ENCODE measurements at regions not wholly inside any gene's neighbourhood (a gene's known extent, or its start where the extent isn't known, plus 50 kb on each side); places are given as distances from the start of the nearest gene placed in this dataset.

DNA sequence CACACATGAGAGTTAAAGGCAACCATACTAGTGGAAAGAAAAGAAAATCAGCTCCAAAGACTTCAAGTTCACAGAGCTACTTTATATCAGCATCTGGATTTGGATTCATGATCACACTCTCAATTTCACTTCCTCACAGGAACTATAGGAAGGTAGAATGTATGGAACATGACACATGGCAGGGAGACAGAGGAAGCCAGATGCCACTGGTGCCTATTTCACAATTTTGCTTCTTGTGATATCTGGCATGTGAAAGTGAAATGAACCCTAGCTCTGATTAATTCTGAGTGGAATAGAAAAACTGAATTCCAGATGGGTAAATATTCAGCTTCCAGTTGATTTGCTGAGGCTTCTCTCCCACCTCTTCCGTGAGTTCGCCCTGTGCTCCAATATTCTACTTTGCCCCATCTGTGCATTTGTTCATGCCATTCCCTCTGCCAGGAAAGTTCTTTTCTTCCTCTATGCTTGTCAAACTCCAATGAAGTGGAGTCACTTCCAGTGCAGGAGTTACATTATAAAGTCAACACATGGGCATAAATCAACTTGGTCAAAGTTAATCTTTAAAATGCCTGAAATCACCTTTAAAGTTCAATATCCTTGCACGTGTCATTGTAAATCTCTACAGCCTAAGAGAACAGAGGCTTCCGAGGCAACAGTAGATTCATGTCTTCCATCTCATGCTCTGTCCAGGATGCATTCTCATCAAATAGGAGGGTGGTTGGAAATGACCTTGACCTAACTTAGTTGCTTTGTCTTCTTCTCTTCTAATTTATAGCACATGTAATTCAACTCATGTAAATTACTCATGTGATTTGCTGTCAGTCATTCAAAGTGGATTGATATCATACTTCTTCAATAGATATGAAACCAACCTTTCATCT, 275.3 kb downstream of the HIVEP2 start:
- no peak overlapping the region for H3K9ac ChIP-seq (ENCODE audit: low read depth, low read length)
- H3K36me3 ChIP-seq (ENCODE audit: insufficient read depth, low read length): no peaks in the 10 kb centered on the region
- H3K4me1 ChIP-seq (ENCODE audit: insufficient read depth, low read length): peaks cover 4% of the 10 kb centered on the region; the same call in 1 of the 2 replicates
- peaks cover 6% of the 10 kb centered on the region; the same call in 1 of the 2 replicates for H3K9me3 ChIP-seq (ENCODE audit: control insufficient read depth, insufficient read depth, low read length)

DNA sequence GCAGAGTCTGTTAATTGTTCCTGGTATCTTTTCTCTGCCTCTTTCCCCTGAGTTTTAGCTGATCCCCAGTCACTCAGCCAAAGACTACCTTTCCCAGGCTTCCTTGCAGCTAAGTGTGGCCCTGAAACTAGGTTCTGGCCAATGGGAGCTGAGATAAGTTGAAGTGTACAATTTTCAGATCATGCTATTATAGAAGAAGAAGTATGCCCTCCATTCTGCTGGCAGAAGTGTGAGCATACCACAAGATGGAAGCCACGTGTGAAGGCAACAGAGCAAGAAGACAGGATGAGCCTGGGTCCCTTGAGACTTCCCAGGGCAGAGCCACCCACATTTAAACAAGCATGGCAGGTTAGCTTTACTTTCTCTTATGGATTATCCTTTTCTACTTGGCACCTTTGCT, 273.2 kb downstream of the HIVEP2 start:
- no peaks in the 10 kb centered on the region for H3K36me3 ChIP-seq (ENCODE audit: insufficient read depth, low read length)
- no peak overlapping the region for H3K9ac ChIP-seq (ENCODE audit: low read depth, low read length)
- H3K9me3 ChIP-seq (ENCODE audit: control insufficient read depth, insufficient read depth, low read length): peaks cover 3% of the 10 kb centered on the region; the same call in 1 of the 2 replicates
- H3K4me1 ChIP-seq (ENCODE audit: insufficient read depth, low read length): peaks cover 4% of the 10 kb centered on the region; the same call in 1 of the 2 replicates

DNA sequence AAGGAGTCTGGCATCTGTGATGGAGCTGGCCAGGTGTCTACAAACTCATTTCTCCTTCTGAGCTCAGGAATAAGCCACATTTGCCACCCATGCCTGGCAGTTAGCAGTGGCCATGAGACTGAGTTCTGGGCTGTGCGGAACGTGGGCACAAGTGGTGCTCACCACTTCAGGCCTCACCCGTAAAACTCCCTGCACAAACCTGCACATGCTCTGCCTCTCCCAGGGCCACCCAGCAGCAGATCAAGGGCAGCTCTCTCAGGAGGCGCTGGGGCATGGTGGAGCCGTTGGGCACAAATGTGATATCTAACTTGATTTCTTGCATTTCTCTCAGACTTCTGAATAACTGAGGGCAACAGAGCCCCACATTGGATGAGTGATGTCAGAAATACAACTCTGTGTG, 269.5 kb downstream of the HIVEP2 start:
- peaks cover 4% of the 10 kb centered on the region; the same call in 1 of the 2 replicates for H3K4me1 ChIP-seq (ENCODE audit: insufficient read depth, low read length)
- H3K9ac ChIP-seq (ENCODE audit: low read depth, low read length): no peak overlapping the region
- no peaks in the 10 kb centered on the region for H3K36me3 ChIP-seq (ENCODE audit: insufficient read depth, low read length)
- no peaks in the 10 kb centered on the region; the same call in 1 of the 2 replicates for H3K9me3 ChIP-seq (ENCODE audit: control insufficient read depth, insufficient read depth, low read length)

DNA sequence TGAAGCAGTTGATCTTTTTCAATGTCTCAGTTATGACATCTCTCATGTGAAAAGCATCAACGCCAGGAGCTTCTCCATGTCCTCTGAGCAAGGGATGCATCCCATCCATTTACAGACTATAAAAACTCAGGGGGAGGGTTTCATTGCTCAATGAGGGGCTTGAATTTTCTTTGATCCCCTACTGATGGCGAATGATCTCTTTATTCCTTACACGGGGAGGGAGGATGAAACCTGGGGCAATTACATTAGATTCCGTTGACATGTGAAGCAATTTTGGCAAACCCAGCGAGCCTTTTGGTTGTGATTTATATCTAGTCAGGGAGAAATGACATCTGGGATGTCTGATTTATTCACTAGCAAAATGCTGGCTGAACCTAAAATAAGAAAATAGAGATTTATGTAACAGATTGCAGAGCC, 268.9 kb downstream of the HIVEP2 start:
- H3K4me1 ChIP-seq (ENCODE audit: insufficient read depth, low read length): peaks cover 4% of the 10 kb centered on the region; the same call in 1 of the 2 replicates
- no peaks in the 10 kb centered on the region; the same call in 1 of the 2 replicates for H3K9me3 ChIP-seq (ENCODE audit: control insufficient read depth, insufficient read depth, low read length)
- no peak overlapping the region for H3K9ac ChIP-seq (ENCODE audit: low read depth, low read length)
- no peaks in the 10 kb centered on the region for H3K36me3 ChIP-seq (ENCODE audit: insufficient read depth, low read length)

DNA sequence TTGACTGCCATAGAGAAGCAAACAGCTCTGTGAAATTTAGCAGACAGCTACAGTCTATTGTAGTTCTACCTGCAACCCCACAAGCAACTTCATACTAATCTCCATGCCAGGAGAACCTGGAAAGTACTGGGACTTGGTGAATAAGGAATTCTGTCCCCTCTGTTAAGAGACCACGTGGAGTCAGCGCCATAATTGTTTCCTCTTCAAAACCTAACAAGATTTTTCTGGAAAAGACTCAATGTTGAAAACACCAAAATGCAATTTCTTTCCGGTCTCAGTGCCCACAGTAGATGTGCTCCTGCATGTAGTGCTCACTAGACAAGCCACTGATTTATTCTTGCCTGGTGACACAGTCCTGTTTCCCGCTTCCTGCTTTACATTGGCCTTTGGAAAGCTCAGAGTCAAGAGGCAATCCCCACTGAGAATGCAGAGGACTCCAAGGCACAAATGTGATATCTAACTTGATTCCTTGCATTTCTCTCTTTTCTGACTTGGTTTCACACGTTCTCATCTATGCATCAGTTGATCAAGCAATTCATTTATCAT, 268.3 kb downstream of the HIVEP2 start:
- H3K4me1 ChIP-seq (ENCODE audit: insufficient read depth, low read length): peaks cover 4% of the 10 kb centered on the region; the same call in 1 of the 2 replicates
- no peak overlapping the region for H3K9ac ChIP-seq (ENCODE audit: low read depth, low read length)
- no peaks in the 10 kb centered on the region; the same call in 1 of the 2 replicates for H3K9me3 ChIP-seq (ENCODE audit: control insufficient read depth, insufficient read depth, low read length)
- no peaks in the 10 kb centered on the region for H3K36me3 ChIP-seq (ENCODE audit: insufficient read depth, low read length)

DNA sequence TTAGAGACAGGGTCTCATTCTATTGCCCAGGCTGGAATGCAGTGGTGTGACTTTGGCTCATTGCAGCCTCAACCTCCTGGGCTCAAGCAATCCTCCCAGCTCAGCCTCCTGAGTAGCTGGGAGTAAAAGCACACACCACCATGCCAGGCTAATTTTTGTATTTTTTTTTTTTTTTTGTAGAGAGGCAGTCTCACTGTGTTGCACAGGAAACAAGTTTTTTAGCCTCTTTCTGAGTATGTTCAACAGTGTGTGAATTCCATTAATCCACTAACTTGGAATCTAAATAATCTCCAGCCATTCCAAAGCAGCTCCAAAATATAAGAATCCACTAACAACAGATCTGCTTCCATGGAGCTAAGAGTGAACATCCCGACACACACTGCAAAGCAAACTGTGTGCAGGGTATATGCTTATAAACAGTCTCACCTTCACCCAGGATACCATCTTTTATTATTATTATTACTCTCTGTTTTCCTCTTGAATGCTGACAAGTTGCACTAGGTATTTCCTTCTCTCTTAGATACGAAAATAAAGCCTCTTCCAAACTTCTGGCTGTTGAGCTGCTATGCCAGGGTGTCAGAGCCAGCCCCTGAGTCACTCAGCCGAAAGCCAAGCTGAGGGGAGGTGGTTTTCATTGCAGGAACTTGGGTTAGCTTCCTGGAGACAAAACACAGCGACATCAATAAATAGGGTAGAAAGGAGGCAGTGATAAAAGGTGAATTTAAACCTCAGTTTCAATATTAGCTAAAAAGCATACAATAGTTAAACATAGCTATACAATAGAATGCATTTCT, 264.9 kb downstream of the HIVEP2 start:
- H3K9ac ChIP-seq (ENCODE audit: low read depth, low read length): no peak overlapping the region
- no peaks in the 10 kb centered on the region for H3K4me1 ChIP-seq (ENCODE audit: insufficient read depth, low read length)
- no peaks in the 10 kb centered on the region; the same call in none of the 2 replicates for H3K9me3 ChIP-seq (ENCODE audit: control insufficient read depth, insufficient read depth, low read length)
- no peaks in the 10 kb centered on the region for H3K36me3 ChIP-seq (ENCODE audit: insufficient read depth, low read length)

DNA sequence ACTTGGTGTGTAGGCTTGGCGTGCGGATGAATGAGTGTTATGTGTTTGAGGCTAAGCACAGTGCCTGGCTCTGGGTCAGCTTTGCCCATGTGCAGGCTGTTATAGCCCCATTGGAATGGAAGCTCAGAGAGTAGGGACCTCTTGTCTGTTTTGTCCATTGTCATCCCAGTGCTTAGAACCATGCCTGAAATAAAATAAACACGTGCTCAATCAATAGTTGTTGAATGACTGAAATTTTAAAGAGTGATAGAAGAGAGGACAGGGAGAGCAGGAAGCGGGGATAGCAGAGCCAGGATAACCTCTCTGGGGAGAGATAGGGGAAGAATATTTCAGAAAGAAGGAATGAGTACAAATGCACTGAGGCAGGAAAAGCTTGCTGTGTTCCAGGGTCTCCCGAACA, 263.9 kb downstream of the HIVEP2 start:
- Histone ChIP-seq H3K4me1 (ENCODE audit: insufficient read depth, low read length) (no peaks in the 10 kb centered on the region), H3K9ac (ENCODE audit: low read depth, low read length) (no peak overlapping the region), H3K36me3 (ENCODE audit: insufficient read depth, low read length) (no peaks in the 10 kb centered on the region), H3K9me3 (ENCODE audit: control insufficient read depth, insufficient read depth, low read length) (peaks cover 6% of the 10 kb centered on the region)

DNA sequence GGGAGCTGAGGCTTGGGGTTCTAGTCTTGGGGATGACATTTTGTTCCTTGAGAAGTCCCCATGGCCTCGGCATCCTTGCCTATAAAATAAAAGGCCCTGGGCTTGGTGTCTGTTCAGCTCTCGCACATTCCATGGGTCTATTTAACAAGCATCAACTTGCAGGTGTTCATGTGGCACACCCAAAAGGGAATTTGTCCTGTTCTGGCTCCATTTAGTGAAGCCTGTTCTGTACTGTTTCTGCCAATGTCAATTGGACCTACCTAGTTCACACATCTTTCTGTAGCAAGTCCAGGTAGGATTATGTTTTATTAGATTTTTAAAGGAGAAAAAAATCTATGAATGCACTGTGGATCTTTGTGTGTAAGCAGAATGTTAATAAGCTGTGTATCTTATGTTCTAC, 262.0 kb downstream of the HIVEP2 start:
- peaks cover 6% of the 10 kb centered on the region for H3K9me3 ChIP-seq (ENCODE audit: control insufficient read depth, insufficient read depth, low read length)
- H3K4me1 ChIP-seq (ENCODE audit: insufficient read depth, low read length): no peaks in the 10 kb centered on the region
- no peaks in the 10 kb centered on the region for H3K36me3 ChIP-seq (ENCODE audit: insufficient read depth, low read length)
- no peak overlapping the region for H3K9ac ChIP-seq (ENCODE audit: low read depth, low read length)

DNA sequence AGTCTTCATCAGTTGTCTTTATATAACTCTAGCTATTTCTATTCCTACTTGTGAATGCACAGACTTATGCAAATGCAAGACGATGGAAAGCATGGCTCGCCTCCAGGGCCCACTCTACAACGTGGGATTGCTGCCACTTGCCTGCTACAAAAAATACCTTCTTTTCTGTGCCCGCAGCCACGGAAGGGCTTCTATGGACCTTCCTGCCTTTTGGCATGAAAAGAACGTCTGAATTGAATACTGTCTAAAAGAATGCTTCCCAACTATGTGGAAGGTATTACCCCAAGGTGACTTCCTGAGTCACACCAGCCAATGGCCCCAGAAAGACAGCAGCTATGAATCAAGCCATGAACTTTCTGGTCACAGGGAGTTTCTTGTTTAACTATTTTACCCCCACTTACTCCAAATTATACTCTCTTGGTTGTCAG, 261.2 kb downstream of the HIVEP2 start:
- no peak overlapping the region for H3K9ac ChIP-seq (ENCODE audit: low read depth, low read length)
- H3K9me3 ChIP-seq (ENCODE audit: control insufficient read depth, insufficient read depth, low read length): peaks cover 6% of the 10 kb centered on the region
- no peaks in the 10 kb centered on the region for H3K36me3 ChIP-seq (ENCODE audit: insufficient read depth, low read length)
- H3K4me1 ChIP-seq (ENCODE audit: insufficient read depth, low read length): no peaks in the 10 kb centered on the region

DNA sequence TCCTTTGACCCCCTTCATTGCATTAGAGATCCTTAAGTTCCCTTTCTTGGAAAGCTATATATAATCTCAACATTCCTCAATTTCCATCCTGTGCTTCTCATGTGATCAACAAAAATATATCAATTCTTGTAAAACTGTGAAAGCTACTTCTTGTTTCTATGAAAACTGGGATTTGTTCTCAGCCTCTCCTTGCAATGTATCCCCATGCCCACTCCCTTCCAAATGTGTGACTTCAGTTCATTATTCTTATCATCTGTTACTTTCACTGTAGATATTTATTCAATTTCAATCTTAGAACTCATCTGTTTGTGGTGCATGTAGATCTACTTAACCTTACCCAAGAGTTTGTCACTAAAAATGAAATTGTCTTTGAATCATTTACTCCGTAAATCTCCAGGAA, 260.6 kb downstream of the HIVEP2 start:
- Histone ChIP-seq H3K9ac (ENCODE audit: low read depth, low read length) (no peak overlapping the region), H3K4me1 (ENCODE audit: insufficient read depth, low read length) (no peaks in the 10 kb centered on the region), H3K9me3 (ENCODE audit: control insufficient read depth, insufficient read depth, low read length) (peaks cover 6% of the 10 kb centered on the region), H3K36me3 (ENCODE audit: insufficient read depth, low read length) (no peaks in the 10 kb centered on the region)

DNA sequence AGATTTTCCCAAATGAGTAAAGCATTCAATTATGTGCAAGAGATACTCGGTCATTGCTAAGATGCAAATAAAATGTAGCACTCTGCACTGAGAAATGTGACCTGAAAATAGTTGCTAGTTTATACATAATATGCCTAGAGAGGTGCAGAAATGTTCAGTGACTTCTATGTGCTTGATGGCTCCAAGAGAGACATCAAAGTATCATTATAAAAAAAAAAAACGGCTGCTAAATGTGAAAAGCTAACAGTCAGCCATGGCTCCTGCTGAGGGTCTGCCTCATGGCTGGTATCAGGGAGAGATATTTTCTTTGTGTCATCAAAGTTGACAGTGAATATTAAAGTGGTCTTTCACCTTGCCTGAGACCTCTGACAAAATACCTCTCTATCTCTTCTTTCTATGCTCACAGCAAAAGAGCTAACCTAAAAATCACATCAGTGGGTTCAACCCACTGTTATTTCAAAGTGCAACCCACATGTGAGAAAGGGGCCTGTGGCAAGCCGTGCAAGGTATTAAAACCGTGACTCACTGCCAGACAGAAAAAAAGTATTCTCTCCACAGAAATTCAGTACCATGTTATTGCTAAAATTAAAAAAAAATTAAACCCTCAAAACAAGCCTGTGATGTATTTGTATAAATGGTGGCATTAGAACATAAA, 259.0 kb downstream of the HIVEP2 start:
- no peaks in the 10 kb centered on the region for H3K4me1 ChIP-seq (ENCODE audit: insufficient read depth, low read length)
- H3K9ac ChIP-seq (ENCODE audit: low read depth, low read length): no peak overlapping the region
- peaks cover 6% of the 10 kb centered on the region for H3K9me3 ChIP-seq (ENCODE audit: control insufficient read depth, insufficient read depth, low read length)
- no peaks in the 10 kb centered on the region for H3K36me3 ChIP-seq (ENCODE audit: insufficient read depth, low read length)

DNA sequence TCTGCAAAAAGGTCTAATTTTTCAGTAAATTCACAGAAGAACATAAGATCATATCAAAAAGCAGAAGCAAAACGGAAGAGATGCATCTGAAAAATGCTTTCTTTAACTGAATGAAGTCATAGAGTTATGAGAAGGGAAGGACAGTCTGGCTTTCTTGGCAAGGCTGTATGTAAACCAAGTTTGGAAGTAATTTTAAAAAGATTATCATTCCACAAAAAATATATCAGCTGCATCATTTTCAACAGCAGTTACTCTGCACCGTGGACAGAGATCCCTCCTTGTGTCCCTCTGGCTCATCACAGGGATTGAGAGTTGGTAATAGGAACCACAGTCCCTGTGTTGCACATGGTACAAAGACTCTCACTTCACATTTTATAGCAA, 258.5 kb downstream of the HIVEP2 start:
- H3K9ac ChIP-seq (ENCODE audit: low read depth, low read length): no peak overlapping the region
- H3K4me1 ChIP-seq (ENCODE audit: insufficient read depth, low read length): no peaks in the 10 kb centered on the region
- H3K9me3 ChIP-seq (ENCODE audit: control insufficient read depth, insufficient read depth, low read length): peaks cover 6% of the 10 kb centered on the region

DNA sequence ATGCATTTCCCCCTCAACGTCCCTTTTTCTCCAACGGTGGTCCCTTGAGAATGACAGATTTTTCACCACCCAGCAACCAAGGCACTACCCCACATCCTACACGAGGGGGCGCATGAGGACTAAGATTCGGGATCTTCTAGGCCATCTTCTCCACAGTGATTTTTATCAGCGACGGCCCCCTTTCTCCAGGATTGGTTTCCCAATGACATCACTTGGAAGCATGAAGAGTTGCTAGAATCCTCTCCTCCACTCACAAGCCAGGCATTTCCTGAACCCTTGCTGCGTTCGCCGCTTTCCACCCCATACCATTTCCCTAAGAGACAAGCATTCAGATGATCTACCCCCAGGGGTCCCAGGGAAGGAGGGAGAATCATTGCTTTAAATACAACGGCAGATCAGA, 252.0 kb downstream of the HIVEP2 start:
- H3K4me1 ChIP-seq (ENCODE audit: insufficient read depth, low read length): peaks cover 15% of the 10 kb centered on the region
- H3K9me3 ChIP-seq (ENCODE audit: control insufficient read depth, insufficient read depth, low read length): no peaks in the 10 kb centered on the region
- no peak overlapping the region for H3K9ac ChIP-seq (ENCODE audit: low read depth, low read length)
- H3K36me3 ChIP-seq (ENCODE audit: insufficient read depth, low read length): no peaks in the 10 kb centered on the region

More for the DNA sequence above, 258.5 kb downstream of the HIVEP2 start:
- H3K36me3 ChIP-seq (ENCODE audit: insufficient read depth, low read length): no peaks in the 10 kb centered on the region

DNA sequence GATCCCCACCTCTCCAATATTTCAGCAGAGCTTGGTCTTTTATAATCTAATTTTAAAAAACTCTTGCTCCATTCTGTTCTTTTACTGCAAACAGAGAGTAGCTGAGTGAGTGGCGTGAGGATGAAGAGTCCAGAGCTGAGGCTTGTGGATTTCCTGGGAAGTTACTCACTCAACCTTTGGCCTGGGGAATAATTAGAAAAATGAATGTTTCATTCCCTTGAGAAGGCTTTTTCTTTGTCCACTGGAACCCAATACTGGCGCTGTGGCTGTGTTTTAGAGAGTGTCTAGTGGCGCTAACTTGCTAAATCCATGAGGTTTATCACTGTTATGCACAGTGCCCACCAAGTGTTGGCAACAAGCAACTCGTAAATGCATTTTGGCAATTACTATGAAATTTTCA, 251.5 kb downstream of the HIVEP2 start:
- H3K36me3 ChIP-seq (ENCODE audit: insufficient read depth, low read length): no peaks in the 10 kb centered on the region
- H3K9me3 ChIP-seq (ENCODE audit: control insufficient read depth, insufficient read depth, low read length): no peaks in the 10 kb centered on the region
- H3K4me1 ChIP-seq (ENCODE audit: insufficient read depth, low read length): peaks cover 20% of the 10 kb centered on the region
- H3K9ac ChIP-seq (ENCODE audit: low read depth, low read length): no peak overlapping the region
